Gastroesophageal sphincter (tissue), 3 donors: ENCODE measurements at regions not wholly inside any gene's neighbourhood (a gene's known extent, or its start where the extent isn't known, plus 50 kb on each side); places are given as distances from the start of the nearest gene placed in this dataset.

Experiments
- POLR2A ChIP-seq, 2 donors: fragments of 450-650 bp; IDR thresholded peaks; one replicate each; pipeline ENCODE4 v1.6.1; 2017; ENCODE audit warnings: antibody characterized with exemption in 2 of 2, mild to moderate bottlenecking in 2 of 2, moderate library complexity in 1 of 2
- POLR2AphosphoS5 ChIP-seq: sonication (generic); formaldehyde crosslinking; IDR thresholded peaks from one replicate; pipeline ENCODE4 v1.6.1; 2017; ENCODE audit warnings: antibody characterized with exemption
- TF ChIP-seq, protein P1 (sequence below), 4 experiments: fragments of 200-600 bp in 2 of 4; fragments of 450-650 bp in 2 of 4; sonication (generic) in 1 of 4; IDR thresholded peaks; one replicate each; pipeline ENCODE4 v1.5.1; 2017 to 2019; ENCODE audit warnings: antibody characterized with exemption in 4 of 4, mild to moderate bottlenecking in 2 of 4, moderate library complexity in 2 of 4

DNA sequence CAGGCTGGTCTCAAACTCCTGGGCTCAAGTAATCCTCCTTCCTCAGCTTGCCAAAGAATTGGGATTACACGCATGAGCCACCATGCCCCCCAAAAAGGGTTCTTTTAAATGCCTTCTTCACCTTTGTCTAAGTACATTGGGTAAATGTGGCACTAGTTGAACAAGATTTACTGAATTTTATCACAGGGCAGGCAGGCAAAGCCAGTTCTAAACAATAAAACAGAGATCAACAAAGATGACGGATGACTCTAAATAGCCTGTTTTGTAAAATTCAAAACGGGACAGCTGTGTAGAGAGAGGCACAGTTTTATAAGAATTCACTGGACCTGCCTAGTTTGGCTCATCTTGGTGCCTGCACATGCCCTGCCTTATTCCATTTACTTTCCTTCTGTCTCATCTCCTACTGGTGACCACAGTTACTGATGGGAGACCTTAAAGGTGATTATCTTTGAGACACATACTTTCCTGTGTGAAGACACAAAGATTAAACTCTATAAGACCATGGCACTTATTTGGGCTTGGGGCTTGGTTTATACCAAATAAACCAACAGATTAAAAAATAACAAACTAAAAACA, 149.6 kb upstream of the DMRT1 start:
- TF ChIP-seq, protein P1, sequence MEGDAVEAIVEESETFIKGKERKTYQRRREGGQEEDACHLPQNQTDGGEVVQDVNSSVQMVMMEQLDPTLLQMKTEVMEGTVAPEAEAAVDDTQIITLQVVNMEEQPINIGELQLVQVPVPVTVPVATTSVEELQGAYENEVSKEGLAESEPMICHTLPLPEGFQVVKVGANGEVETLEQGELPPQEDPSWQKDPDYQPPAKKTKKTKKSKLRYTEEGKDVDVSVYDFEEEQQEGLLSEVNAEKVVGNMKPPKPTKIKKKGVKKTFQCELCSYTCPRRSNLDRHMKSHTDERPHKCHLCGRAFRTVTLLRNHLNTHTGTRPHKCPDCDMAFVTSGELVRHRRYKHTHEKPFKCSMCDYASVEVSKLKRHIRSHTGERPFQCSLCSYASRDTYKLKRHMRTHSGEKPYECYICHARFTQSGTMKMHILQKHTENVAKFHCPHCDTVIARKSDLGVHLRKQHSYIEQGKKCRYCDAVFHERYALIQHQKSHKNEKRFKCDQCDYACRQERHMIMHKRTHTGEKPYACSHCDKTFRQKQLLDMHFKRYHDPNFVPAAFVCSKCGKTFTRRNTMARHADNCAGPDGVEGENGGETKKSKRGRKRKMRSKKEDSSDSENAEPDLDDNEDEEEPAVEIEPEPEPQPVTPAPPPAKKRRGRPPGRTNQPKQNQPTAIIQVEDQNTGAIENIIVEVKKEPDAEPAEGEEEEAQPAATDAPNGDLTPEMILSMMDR (IDR thresholded peaks at IDR 0.05), result no peak
- TF ChIP-seq POLR2A (IDR thresholded peaks at IDR 0.05), result no peak
- no peak for TF ChIP-seq POLR2AphosphoS5
